ENCODE measurements at regions not wholly inside any gene's neighbourhood (a gene's known extent, or its start where the extent isn't known, plus 50 kb on each side); places are given as distances from the start of the nearest gene placed in this dataset.

GRCh38 chr21:43318841-43319781 is 107.8 kb downstream of the SIK1 start:
- DNase-seq (ENCODE audit: low read depth in 2 of 2, low spot score in 1 of 2), result no peak

- DNase-seq (ENCODE audit: low read depth in 2 of 2, low spot score in 1 of 2), result no peak
Observed at GRCh38 chr21:43318368-43318767, 108.6 kb downstream of the SIK1 start.

- no peak for DNase-seq (ENCODE audit: low read depth in 2 of 2, low spot score in 1 of 2)
Observed at GRCh38 chr21:43317959-43318358, 109.0 kb downstream of the SIK1 start.

- no peak for DNase-seq (ENCODE audit: low read depth in 2 of 2, low spot score in 1 of 2)
Observed at GRCh38 chr21:43317254-43317748, 109.6 kb downstream of the SIK1 start.

GRCh38 chr21:43316156-43316845 is 110.6 kb downstream of the SIK1 start:
- no peak for DNase-seq (ENCODE audit: low read depth in 2 of 2, low spot score in 1 of 2)

GRCh38 chr21:43315244-43316137 is 111.4 kb downstream of the SIK1 start:
- no peak for DNase-seq (ENCODE audit: low read depth in 2 of 2, low spot score in 1 of 2)

GRCh38 chr21:43313939-43314405 is 113.0 kb downstream of the SIK1 start:
- DNase-seq (ENCODE audit: low read depth in 2 of 2, low spot score in 1 of 2), result no peak

GRCh38 chr21:43313221-43313938 is 113.6 kb downstream of the SIK1 start:
- no peak for DNase-seq (ENCODE audit: low read depth in 2 of 2, low spot score in 1 of 2)

GRCh38 chr21:43312751-43313169 is 114.2 kb downstream of the SIK1 start:
- no peak for DNase-seq (ENCODE audit: low read depth in 2 of 2, low spot score in 1 of 2)

GRCh38 chr21:43312011-43312410 is 114.9 kb downstream of the SIK1 start:
- DNase-seq (ENCODE audit: low read depth in 2 of 2, low spot score in 1 of 2), result no peak

GRCh38 chr21:43311301-43311817 is 115.6 kb downstream of the SIK1 start:
- no peak for DNase-seq (ENCODE audit: low read depth in 2 of 2, low spot score in 1 of 2)

- DNase-seq (ENCODE audit: low read depth in 2 of 2, low spot score in 1 of 2), result no peak
Observed at GRCh38 chr21:43308815-43309283, 118.1 kb downstream of the SIK1 start.

- no peak for DNase-seq (ENCODE audit: low read depth in 2 of 2, low spot score in 1 of 2)
Observed at GRCh38 chr21:43308101-43308814, 118.7 kb downstream of the SIK1 start.

GRCh38 chr21:43307677-43308070 is 119.3 kb downstream of the SIK1 start:
- no peak for DNase-seq (ENCODE audit: low read depth in 2 of 2, low spot score in 1 of 2)

GRCh38 chr21:43306911-43307676 is 119.8 kb downstream of the SIK1 start:
- no peak for DNase-seq (ENCODE audit: low read depth in 2 of 2, low spot score in 1 of 2)

- DNase-seq (ENCODE audit: low read depth in 2 of 2, low spot score in 1 of 2), result no peak
Observed at GRCh38 chr21:43306391-43306790, 120.5 kb downstream of the SIK1 start.

GRCh38 chr21:43305811-43306311 is 121.1 kb downstream of the SIK1 start:
- no peak for DNase-seq (ENCODE audit: low read depth in 2 of 2, low spot score in 1 of 2)

GRCh38 chr21:43305336-43305665 is 121.6 kb downstream of the SIK1 start:
- no peak for DNase-seq (ENCODE audit: low read depth in 2 of 2, low spot score in 1 of 2)

Measured in stimulated activated CD8-positive, alpha-beta memory T cell treated with anti-CD3 and anti-CD28 coated beads, Interleukin-4, amount 100 ng/mL, for 1 hour (primary cell).